ENCODE measurements at regions not wholly inside any gene's neighbourhood (a gene's known extent, or its start where the extent isn't known, plus 50 kb on each side); places are given as distances from the start of the nearest gene placed in this dataset.

DNA sequence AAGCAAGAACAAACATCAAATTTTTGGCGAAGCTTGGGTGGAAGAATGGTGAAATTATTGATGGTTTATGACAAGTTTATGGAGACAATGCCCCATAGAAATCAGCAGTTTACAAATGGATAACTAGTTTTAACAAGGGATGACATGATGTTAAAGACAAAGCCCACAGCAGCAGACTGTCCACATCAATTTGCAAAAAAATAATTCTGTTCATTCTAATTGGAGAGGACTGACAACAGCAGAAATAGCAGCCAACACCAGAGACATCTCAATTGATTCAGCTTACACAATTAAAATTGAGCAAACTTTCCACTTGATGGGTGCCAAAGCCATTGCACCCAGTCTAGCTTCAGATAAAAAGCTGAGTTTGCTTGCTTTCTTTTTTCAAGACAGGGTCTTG lies 82.7 kb upstream of the STK32A start:
- H3K27me3 ChIP-seq (ENCODE audit: control insufficient read depth in 3 of 3, insufficient read depth in 3 of 3, low read length in 3 of 3): no peaks in the 10 kb centered on the region
- no peaks in the 10 kb centered on the region for H3K36me3 ChIP-seq (ENCODE audit: control insufficient read depth in 3 of 3, insufficient read depth in 2 of 3, low read depth in 1 of 3, low read length in 3 of 3)
- WGBS, 3 donors: 73 to 85% (median 83%) methylated on average over 1 of the region's 1 CpG
- no peak overlapping the region for H3K4me3 ChIP-seq (ENCODE audit: low read depth in 1 of 3, low read length in 3 of 3)
- FAIRE-seq (no peak), DNase-seq (no peak)
- H3K4me1 ChIP-seq (ENCODE audit: control insufficient read depth in 3 of 3, insufficient read depth in 2 of 3, low read depth in 1 of 3, low read length in 2 of 3): no peaks in the 10 kb centered on the region
- no peaks in the 10 kb centered on the region for H3K9me3 ChIP-seq (ENCODE audit: control insufficient read depth in 2 of 2, insufficient read depth in 1 of 2, low read depth in 1 of 2, low read length in 1 of 2)
- no peak overlapping the region for H3K27ac ChIP-seq (ENCODE audit: low read depth in 1 of 3, low read length in 2 of 3)

DNA sequence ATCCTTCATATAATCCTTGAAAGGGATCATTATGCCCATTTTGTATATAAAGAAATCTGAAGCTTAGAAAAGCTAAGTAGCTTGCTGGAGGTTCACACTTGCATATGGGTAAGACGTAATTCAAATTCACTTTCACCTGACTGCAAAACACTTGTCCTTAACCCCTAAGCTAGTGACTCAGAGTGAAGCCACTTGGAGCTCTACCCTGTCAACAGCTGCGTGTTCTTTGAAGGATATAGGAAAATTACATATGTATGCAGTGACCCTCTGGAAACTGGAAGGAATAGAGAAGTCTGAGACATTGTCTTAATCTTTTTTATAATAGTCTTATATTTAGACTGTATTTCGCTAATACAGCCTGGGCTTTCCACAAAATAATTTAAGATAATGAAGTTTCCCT lies 80.0 kb upstream of the STK32A start:
- Histone ChIP-seq H3K4me1 (ENCODE audit: control insufficient read depth in 3 of 3, insufficient read depth in 2 of 3, low read depth in 1 of 3, low read length in 2 of 3) (no peaks in the 10 kb centered on the region), H3K36me3 (ENCODE audit: control insufficient read depth in 3 of 3, insufficient read depth in 2 of 3, low read depth in 1 of 3, low read length in 3 of 3) (no peaks in the 10 kb centered on the region), H3K27me3 (ENCODE audit: control insufficient read depth in 3 of 3, insufficient read depth in 3 of 3, low read length in 3 of 3) (no peaks in the 10 kb centered on the region), H3K27ac (ENCODE audit: low read depth in 1 of 3, low read length in 2 of 3) (no peak overlapping the region), H3K4me3 (ENCODE audit: low read depth in 1 of 3, low read length in 3 of 3) (no peak overlapping the region), H3K9me3 (ENCODE audit: control insufficient read depth in 2 of 2, insufficient read depth in 1 of 2, low read depth in 1 of 2, low read length in 1 of 2) (no peaks in the 10 kb centered on the region)
- no peak for DNase-seq
- 79 to 89% (median 85%) methylated on average over 3 of the region's 3 CpGs for WGBS, 3 donors
- no peak for FAIRE-seq

DNA sequence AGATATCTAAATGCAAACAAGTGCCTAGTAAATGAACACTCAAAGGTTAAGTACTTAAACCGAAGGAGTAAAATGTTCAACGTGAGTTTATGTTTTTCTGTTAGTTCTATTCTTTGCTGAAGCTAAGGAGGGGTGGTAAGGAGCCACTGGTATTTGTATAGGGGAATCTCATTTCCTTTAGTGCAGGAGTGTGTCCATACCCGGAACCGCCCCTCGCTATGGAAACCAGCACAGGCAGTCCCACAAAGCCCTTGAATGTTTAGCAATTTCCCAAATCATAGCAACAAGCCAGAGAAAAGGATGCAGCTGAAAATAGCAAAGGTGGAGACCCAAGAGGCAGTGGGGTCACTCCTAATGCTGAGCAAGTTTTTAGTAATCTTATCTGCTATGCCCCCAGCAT lies 78.8 kb upstream of the STK32A start:
- H3K27me3 ChIP-seq (ENCODE audit: control insufficient read depth in 3 of 3, insufficient read depth in 3 of 3, low read length in 3 of 3): no peaks in the 10 kb centered on the region
- no peaks in the 10 kb centered on the region for H3K9me3 ChIP-seq (ENCODE audit: control insufficient read depth in 2 of 2, insufficient read depth in 1 of 2, low read depth in 1 of 2, low read length in 1 of 2)
- no peaks in the 10 kb centered on the region for H3K36me3 ChIP-seq (ENCODE audit: control insufficient read depth in 3 of 3, insufficient read depth in 2 of 3, low read depth in 1 of 3, low read length in 3 of 3)
- no peaks in the 10 kb centered on the region for H3K4me1 ChIP-seq (ENCODE audit: control insufficient read depth in 3 of 3, insufficient read depth in 2 of 3, low read depth in 1 of 3, low read length in 2 of 3)
- WGBS, 3 donors: 71 to 84% (median 78%) methylated on average over 5 of the region's 5 CpGs
- no peak overlapping the region for H3K27ac ChIP-seq (ENCODE audit: low read depth in 1 of 3, low read length in 2 of 3)
- H3K4me3 ChIP-seq (ENCODE audit: low read depth in 1 of 3, low read length in 3 of 3): no peak overlapping the region
- FAIRE-seq (no peak), DNase-seq (no peak)

DNA sequence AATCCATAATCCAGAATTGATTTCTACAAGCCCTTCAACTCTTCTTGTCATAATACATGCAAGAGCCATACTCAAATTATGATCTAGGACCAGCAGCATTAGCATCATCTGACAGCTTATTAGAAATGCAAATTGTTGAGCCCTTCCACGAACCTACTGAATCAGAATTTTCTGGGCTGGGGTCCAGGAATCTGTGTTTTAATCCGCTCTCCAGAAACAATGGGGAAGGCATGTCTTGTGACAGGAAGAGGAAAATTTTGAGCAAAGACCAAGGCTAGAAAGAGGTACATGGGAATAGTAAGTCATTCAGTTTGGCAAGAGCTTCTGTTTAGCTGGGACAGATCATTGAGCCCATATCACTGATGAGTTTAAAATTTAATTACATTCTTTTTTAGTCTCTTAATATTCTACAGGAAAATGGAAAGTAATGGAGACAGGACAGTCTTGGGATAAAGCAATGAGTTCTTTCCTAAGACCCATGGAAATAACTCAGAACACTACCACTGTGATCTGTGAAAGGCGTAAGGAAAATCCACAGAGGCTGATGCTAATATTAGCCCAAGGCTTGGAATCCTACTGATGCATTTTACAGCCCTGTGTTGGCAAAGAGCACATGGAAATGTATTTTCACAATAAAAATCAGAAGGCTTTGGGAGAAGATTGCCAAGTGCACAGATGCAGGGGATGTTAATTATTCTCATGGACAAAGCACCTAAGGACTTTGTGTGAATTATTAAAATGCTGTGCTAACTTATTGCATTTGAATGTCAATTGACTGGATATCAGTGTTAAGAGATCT lies 73.7 kb upstream of the STK32A start:
- Histone ChIP-seq H3K27ac (ENCODE audit: low read depth in 1 of 3, low read length in 2 of 3) (no peak overlapping the region), H3K36me3 (ENCODE audit: control insufficient read depth in 3 of 3, insufficient read depth in 2 of 3, low read depth in 1 of 3, low read length in 3 of 3) (no peaks in the 10 kb centered on the region), H3K4me3 (ENCODE audit: low read depth in 1 of 3, low read length in 3 of 3) (no peak overlapping the region), H3K4me1 (ENCODE audit: control insufficient read depth in 3 of 3, insufficient read depth in 2 of 3, low read depth in 1 of 3, low read length in 2 of 3) (no peaks in the 10 kb centered on the region), H3K27me3 (ENCODE audit: control insufficient read depth in 3 of 3, insufficient read depth in 3 of 3, low read length in 3 of 3) (no peaks in the 10 kb centered on the region), H3K9me3 (ENCODE audit: control insufficient read depth in 2 of 2, insufficient read depth in 1 of 2, low read depth in 1 of 2, low read length in 1 of 2) (no peaks in the 10 kb centered on the region)
- WGBS, 3 donors: 66 to 82% (median 67%) methylated on average over 3 of the region's 3 CpGs
- no peak for FAIRE-seq
- no peak for DNase-seq

DNA sequence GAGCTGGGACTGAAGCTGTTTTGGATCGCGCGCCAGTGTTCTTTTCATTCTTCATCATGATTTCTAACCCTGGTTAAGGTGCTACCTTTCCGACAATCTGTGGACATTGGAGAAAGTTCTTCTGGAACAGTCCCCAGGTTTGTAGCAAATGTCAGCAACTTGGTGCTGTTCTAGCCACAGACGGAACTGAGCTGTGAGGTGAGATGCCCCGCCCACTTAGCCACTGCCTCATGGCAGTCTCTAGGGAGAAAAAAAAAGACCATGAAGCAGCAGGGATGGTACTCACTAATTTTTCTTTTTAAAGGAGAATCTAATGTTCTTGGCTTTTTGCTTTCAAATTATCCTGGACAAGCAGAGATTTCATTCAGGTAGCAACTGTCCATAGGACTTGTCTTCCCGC lies 72.1 kb upstream of the STK32A start:
- H3K4me1 ChIP-seq (ENCODE audit: control insufficient read depth in 3 of 3, insufficient read depth in 2 of 3, low read depth in 1 of 3, low read length in 2 of 3): no peaks in the 10 kb centered on the region
- DNase-seq: peak in 1 of 2 donors; percentile 11
- FAIRE-seq: no peak
- H3K27me3 ChIP-seq (ENCODE audit: control insufficient read depth in 3 of 3, insufficient read depth in 3 of 3, low read length in 3 of 3): no peaks in the 10 kb centered on the region
- H3K9me3 ChIP-seq (ENCODE audit: control insufficient read depth in 2 of 2, insufficient read depth in 1 of 2, low read depth in 1 of 2, low read length in 1 of 2): no peaks in the 10 kb centered on the region
- H3K4me3 ChIP-seq (ENCODE audit: low read depth in 1 of 3, low read length in 3 of 3): no peak overlapping the region
- H3K27ac ChIP-seq (ENCODE audit: low read depth in 1 of 3, low read length in 2 of 3): no peak overlapping the region
- no peaks in the 10 kb centered on the region for H3K36me3 ChIP-seq (ENCODE audit: control insufficient read depth in 3 of 3, insufficient read depth in 2 of 3, low read depth in 1 of 3, low read length in 3 of 3)
- WGBS, 3 donors: 80 to 85% (median 85%) methylated on average over 7 of the region's 7 CpGs

DNA sequence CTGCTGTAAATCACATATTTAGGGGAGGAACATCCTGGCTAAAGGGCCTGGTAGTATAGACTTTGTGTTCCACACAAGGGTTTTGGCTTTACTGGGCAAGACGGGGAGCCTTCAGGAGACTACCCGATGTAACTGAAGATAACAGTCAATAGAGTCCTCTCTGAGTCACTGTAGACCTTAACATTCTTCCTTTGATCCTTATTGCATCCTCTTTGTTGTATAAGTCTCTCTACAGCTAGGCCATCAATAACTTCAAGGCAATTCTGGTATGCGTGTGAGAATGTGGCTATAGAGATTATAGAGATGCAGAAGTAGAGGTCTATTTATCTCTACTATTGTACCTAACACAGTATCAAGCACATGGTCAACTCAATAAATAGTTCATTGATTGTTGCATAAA lies 67.3 kb upstream of the STK32A start:
- no peaks in the 10 kb centered on the region for H3K36me3 ChIP-seq (ENCODE audit: control insufficient read depth in 3 of 3, insufficient read depth in 2 of 3, low read depth in 1 of 3, low read length in 3 of 3)
- H3K27ac ChIP-seq (ENCODE audit: low read depth in 1 of 3, low read length in 2 of 3): no peak overlapping the region
- no peaks in the 10 kb centered on the region for H3K27me3 ChIP-seq (ENCODE audit: control insufficient read depth in 3 of 3, insufficient read depth in 3 of 3, low read length in 3 of 3)
- no peak for FAIRE-seq
- WGBS, 3 donors: 32 to 59% (median 51%) methylated on average over 3 of the region's 3 CpGs
- no peak overlapping the region for H3K4me3 ChIP-seq (ENCODE audit: low read depth in 1 of 3, low read length in 3 of 3)
- no peaks in the 10 kb centered on the region for H3K9me3 ChIP-seq (ENCODE audit: control insufficient read depth in 2 of 2, insufficient read depth in 1 of 2, low read depth in 1 of 2, low read length in 1 of 2)
- peaks cover 4 to 20% (median 6%) of the 10 kb centered on the region in 3 donors for H3K4me1 ChIP-seq (ENCODE audit: control insufficient read depth in 3 of 3, insufficient read depth in 2 of 3, low read depth in 1 of 3, low read length in 2 of 3)
- DNase-seq: no peak

DNA sequence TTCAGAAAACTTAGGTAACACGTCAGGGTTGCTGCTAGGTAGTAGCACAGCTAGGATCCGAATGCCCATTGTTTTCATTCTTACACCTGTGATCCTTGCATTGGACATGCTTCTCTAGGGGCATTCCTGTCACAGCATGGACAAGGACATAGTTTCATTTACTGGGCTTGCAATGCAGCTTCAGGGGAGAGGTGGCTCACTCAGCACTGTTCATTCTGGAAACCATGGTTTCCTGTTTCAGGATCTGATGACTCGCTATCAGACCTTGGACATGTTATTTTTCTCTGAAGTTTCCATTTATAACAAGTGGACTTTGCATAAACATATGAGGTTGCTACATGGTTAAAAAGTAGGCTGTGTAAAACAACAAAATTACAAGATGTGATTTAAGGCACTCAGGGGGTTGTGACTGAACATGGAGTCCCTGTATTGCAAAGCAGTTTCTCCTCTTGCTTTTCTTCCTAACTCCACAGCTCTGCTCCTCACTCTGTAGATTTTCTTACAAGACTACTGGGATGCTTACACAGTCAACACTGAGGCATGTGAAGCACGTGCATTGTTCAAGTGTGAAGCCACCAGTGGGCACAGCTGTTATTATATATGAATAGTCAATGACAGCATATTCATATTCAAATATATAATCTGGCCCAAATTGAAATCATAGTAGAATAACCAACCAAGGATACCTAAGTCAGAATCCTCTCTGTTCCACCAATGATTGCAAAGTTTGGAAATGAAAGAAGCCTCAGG lies 66.1 kb upstream of the STK32A start:
- DNase-seq (peak in 1 of 2 donors; percentile 12), FAIRE-seq (no peak)
- Histone ChIP-seq H3K27ac (ENCODE audit: low read depth in 1 of 3, low read length in 2 of 3) (peak overlapping the region; percentile 24 to 64 (median 26)), H3K9me3 (ENCODE audit: control insufficient read depth in 2 of 2, insufficient read depth in 1 of 2, low read depth in 1 of 2, low read length in 1 of 2) (no peaks in the 10 kb centered on the region), H3K27me3 (ENCODE audit: control insufficient read depth in 3 of 3, insufficient read depth in 3 of 3, low read length in 3 of 3) (no peaks in the 10 kb centered on the region), H3K4me1 (ENCODE audit: control insufficient read depth in 3 of 3, insufficient read depth in 2 of 3, low read depth in 1 of 3, low read length in 2 of 3) (peaks cover 4 to 20% (median 6%) of the 10 kb centered on the region in 3 donors), H3K36me3 (ENCODE audit: control insufficient read depth in 3 of 3, insufficient read depth in 2 of 3, low read depth in 1 of 3, low read length in 3 of 3) (no peaks in the 10 kb centered on the region), H3K4me3 (ENCODE audit: low read depth in 1 of 3, low read length in 3 of 3) (no peak overlapping the region)
- WGBS, 3 donors: 49 to 56% (median 51%) methylated on average over 4 of the region's 4 CpGs

DNA sequence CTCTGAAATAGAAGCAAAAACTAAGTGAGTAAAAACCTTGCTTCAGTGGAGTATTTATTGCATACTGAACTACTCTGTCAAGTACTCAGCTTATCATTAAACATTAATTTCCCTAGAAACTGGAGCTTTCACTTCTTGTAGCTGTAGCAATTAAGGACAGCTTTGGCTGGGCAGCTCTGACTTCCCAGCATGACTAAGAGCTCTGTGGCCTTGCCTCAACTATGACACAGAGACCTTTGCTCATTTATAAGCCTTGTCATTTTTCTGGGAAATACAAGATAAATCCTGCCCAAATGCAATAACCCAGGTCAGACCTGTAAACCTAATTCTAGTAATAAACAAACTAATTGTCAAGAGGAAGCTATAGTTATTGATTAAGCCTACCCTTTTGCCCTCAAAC lies 65.4 kb upstream of the STK32A start:
- no peaks in the 10 kb centered on the region for H3K36me3 ChIP-seq (ENCODE audit: control insufficient read depth in 3 of 3, insufficient read depth in 2 of 3, low read depth in 1 of 3, low read length in 3 of 3)
- peak; percentile 88 for DNase-seq
- H3K27ac ChIP-seq (ENCODE audit: low read depth in 1 of 3, low read length in 2 of 3): peak overlapping the region in 2 of 3 donors; percentile 62 to 64
- H3K4me3 ChIP-seq (ENCODE audit: low read depth in 1 of 3, low read length in 3 of 3): no peak overlapping the region
- H3K4me1 ChIP-seq (ENCODE audit: control insufficient read depth in 3 of 3, insufficient read depth in 2 of 3, low read depth in 1 of 3, low read length in 2 of 3): peaks cover 4 to 20% (median 6%) of the 10 kb centered on the region in 3 donors
- H3K27me3 ChIP-seq (ENCODE audit: control insufficient read depth in 3 of 3, insufficient read depth in 3 of 3, low read length in 3 of 3): no peaks in the 10 kb centered on the region
- FAIRE-seq: peak; percentile 36
- no peaks in the 10 kb centered on the region for H3K9me3 ChIP-seq (ENCODE audit: control insufficient read depth in 2 of 2, insufficient read depth in 1 of 2, low read depth in 1 of 2, low read length in 1 of 2)

All from small intestine (tissue), 7 donors.